SK-N-MC (cell line): ENCODE measurements at regions not wholly inside any gene's neighbourhood (a gene's known extent, or its start where the extent isn't known, plus 50 kb on each side); places are given as distances from the start of the nearest gene placed in this dataset.

Experiments
- EZH2 ChIP-seq: fragments of 200-600 bp; sonication (generic); IDR thresholded peaks from one replicate; pipeline ENCODE4 v1.6.1; 2017; ENCODE audit warnings: antibody characterized with exemption
- FOXP2 ChIP-seq: optimal IDR thresholded peaks from 2 replicates; pipeline ENCODE3; 2011; ENCODE audit warnings: mild to moderate bottlenecking, moderate library complexity; ENCODE audit not compliant: insufficient read depth; ENCODE audit errors: extremely low read length, control extremely low read depth
- POLR2AphosphoS5 ChIP-seq: IDR thresholded peaks from 2 replicates; pipeline ENCODE4 v1.6.1; 2012; ENCODE audit warnings: mild to moderate bottlenecking, low read depth, low read length, borderline replicate concordance

DNA sequence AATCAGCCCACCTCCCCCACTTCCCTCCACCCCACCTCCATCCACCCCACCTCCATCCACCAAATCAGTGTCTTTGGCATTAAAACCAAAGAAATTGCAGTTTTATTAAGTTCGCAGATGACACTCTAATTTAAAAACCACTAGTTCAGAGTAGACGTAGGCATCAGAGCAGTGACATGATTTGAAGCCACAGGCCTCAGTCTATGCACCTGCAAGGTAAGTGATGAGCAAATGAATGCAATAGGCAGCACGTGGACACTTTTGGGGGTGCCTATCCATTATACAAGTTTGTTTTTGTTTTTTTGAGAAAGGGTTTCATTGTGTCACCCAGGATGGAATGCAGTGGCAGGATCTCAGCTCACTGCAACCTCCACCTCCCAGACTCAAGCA lies 88.0 kb upstream of the TRIM2 start:
- TF ChIP-seq EZH2 (no peak), POLR2AphosphoS5 (no peak), FOXP2 (no peak)
